ENCODE measurements at regions not wholly inside any gene's neighbourhood (a gene's known extent, or its start where the extent isn't known, plus 50 kb on each side); places are given as distances from the start of the nearest gene placed in this dataset.
"Not testable (repeated sequence)": the region's sequence is repeated elsewhere in the genome, so short reads cannot be mapped to it uniquely, and the experiment has no call there.

GRCh38 chr1:227415115-227415790 is 97.0 kb upstream of the CDC42BPA start:
- DNase-seq, result no peak

GRCh38 chr1:227411066-227411465 is 92.8 kb upstream of the CDC42BPA start:
- no peak for DNase-seq

DNA sequence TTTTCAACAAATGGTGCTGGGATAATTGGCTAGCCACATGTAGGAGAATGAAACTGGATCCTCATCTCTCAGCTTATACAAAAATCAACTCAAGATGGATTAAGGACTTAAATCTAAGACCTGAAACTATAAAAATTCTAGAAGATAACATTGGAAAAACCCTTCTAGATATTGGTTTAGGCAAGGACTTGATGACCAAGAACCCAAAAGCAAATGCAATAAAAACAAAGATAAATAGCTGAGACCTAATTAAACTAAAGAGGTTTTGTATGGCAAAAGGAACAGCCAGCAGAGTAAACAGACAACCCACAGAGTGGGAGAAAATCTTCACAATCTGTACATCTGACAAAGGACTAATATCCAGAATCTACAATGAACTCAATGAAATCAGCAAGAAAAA is 88.0 kb upstream of the CDC42BPA start:
- not testable (repeated sequence) for DNase-seq

- no peak for DNase-seq
Observed at GRCh38 chr1:227403535-227403934, 85.2 kb upstream of the CDC42BPA start.

DNA sequence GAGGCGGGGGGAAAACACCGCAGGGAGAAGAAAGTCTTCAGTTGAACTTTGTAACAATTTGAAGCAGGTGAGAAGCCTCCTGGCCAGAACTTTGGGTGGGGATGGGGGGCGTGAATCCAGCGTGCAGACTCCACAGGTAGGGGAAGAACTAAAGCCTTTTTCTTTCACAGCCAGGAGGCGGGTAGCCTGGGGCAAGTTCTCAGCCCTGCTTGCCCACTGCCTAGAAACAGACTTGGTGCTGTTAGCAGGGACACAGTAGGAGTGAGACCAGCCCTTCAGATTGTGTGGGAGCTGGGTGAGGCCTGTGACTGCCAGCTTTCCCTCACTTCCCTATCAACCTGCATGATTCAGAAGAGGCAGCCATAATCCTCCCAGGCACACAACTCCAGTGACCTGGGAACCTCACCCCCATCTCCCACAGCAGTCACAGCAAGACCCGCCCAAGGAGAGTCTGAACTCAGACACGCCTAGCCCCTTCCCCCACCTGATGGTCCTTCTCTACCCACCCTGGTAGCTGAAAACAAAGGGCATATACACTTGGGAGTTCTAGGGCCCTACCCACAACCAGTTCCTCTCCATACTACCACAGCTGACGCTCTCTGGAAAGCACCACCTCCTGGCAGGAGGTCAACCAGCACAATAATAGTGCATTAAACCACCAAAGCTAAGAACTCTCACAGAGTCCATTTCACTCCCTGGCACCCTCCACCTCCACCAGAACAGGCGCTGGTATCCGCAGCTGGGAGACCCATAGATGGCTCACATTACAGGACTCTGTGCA is 83.5 kb upstream of the CDC42BPA start:
- no peak for DNase-seq

DNA sequence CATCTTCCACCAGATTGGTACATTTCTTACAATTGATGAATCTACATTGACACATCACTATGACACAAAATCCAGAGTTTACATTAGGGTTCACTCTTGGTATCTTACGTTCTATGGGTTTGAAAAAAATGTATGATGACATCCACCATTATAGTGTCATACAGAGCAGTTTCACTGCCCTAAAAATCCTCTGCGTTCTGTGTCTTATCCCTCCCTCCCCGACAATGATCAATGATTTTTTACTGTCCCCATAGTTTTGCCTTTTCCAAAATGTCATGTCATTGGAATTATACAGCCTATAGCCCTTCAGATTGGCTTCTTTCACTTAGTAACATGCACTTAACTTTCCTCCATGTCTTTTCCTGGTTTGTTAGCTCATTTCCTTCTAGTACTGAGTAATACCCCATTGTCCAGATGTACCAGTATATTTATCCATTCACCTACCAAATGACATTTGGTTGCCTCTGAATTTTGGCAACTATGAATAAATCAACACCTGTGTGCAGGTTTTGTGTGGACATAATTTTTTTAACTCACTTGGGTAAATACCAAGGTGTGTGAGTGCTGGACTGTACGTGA is 80.9 kb upstream of the CDC42BPA start:
- no peak for DNase-seq

- DNase-seq, result no peak
Observed at GRCh38 chr1:227397354-227397978, 79.2 kb upstream of the CDC42BPA start.

DNA sequence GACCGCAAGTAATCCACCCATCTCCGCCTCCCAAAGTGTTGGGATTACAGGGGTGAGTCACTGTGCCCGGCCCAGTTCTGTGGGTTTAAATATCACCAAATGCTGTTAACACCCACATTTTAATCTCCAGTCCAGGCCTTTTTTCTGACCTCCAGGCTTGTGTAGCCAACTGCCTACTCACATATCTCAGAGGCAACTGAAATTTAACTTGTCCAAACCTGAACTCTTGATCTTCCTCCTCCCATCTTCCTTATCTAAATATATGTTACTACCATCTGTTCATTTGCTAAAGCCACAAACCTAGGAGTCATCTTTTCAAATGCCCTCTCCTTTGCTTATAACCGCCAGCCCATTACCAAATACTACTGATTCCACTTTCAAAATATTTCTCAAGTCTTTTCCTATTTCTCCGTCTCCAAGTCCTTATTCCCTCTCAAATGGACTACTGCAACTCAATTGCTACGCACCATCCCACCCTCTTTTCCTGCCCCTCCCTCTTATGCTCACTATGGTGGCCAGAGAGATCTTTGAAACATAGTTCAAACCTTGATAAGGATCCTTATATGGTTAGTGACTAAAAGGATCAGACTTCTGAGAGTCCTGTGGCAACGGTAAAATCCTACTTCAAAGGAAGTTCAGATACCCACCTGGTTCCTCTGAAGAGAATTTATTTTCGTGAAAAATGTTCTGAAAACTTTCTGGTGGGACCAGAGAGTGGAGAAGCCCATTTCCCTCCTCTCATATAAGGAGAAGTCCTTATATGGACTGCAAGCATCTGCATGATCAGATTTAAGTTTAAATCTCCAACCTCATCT is 78.5 kb upstream of the CDC42BPA start:
- no peak for DNase-seq

GRCh38 chr1:227395426-227396028 is 77.2 kb upstream of the CDC42BPA start:
- DNase-seq, result no peak

GRCh38 chr1:227392984-227393764 is 74.9 kb upstream of the CDC42BPA start:
- no peak for DNase-seq

DNA sequence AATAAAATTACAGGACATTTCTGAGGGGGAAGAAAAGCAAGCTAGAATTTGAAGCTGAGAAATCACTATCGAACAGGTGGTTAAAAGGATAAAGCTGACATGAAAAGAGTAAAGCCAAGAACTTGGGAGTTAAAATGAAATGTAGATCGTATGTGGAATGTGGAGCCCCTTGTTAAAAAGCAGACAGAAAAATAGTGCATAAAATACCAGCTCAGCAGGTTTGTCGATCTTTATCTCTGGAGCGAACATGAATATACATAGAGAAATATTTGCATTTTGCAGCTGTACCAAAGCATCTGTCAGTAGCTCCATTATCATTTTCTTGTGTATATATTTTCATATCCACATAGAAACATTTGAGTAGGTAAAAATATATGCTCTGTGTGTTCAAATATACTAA is 73.6 kb upstream of the CDC42BPA start:
- DNase-seq, result no peak

DNA sequence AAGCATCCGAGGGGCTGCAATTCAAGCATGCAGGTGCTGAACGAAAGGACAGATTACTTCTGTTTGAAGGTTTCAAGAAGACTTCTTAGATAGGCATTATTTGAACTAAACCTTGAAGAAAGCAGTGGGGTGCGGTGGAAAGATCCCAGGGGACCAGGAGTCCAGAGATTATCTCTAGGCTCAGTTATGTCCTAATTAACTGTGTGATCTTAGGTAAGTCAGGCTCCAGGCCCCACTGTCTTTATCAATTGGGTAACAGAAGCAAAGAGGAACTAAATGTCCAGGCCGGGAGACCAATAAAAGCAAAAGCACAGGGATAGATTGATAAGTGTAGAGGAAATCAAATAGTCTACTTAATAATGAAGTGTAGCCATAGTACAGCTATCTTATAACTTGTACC is 72.9 kb upstream of the CDC42BPA start:
- no peak for DNase-seq

- no peak for DNase-seq
Observed at GRCh38 chr1:227390525-227390924, 72.2 kb upstream of the CDC42BPA start.

GRCh38 chr1:227388214-227389168 is 70.2 kb upstream of the CDC42BPA start:
- DNase-seq, result no peak

- no peak for DNase-seq
Observed at GRCh38 chr1:227379555-227379892, 61.2 kb upstream of the CDC42BPA start.

- no peak for DNase-seq
Observed at GRCh38 chr1:227378871-227379554, 60.7 kb upstream of the CDC42BPA start.

GRCh38 chr1:227378181-227378580 is 59.9 kb upstream of the CDC42BPA start:
- DNase-seq, result no peak

DNA sequence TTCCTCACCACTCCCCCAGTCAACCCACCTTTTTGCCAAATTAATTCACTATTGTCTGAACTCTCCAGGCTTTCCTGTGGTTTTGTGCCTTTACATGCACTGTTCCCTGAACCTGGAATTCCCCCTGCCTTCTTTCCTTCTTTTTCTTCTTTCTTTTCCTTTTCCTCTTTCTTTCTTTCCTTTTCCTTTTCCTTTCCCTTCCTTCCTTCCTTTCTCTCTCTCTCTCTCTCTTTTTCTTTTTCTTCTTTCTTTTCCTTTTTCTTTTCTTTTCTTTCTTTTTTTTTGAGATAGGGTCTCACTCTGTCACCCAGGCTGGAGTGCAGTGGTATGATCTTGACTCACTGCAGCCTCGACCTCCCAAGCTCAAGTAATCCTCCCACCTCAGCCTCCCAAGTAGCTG is 56.6 kb upstream of the CDC42BPA start:
- no peak for DNase-seq

DNA sequence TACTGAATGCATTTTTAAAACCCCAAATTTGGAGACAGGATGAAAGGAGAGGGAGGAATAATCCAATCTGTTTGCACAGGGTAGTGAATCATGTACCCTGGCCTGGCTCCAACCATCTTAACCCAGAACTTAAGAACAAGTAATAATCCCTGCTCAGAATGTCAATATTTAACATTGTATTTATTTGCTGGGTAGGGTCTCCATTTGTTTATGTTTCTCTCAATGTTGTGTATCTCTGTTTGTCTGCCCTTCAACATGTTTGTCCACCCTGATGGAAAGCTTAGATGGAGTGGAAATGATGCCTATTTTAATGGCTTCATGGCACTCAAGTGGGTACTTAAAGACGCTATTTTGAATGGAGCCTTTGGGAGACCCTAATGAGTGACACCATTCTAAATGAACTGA is 54.4 kb upstream of the CDC42BPA start:
- peak; percentile 53 for DNase-seq

Data from NCI-H1092 treated with DMSO at 0.1 percent for 48 hours (cell line).